Osteoblast (primary cell): ENCODE measurements at regions not wholly inside any gene's neighbourhood (a gene's known extent, or its start where the extent isn't known, plus 50 kb on each side); places are given as distances from the start of the nearest gene placed in this dataset.

Experiments
- DNase-seq: peaks from one replicate; pipeline ENCODE4 v3.0.0; 2011; ENCODE audit warnings: low spot score, mixed read lengths; ENCODE audit not compliant: insufficient read length; ENCODE audit errors: missing footprints
- H2AFZ ChIP-seq: 2 replicates; pipeline ENCODE4 v1.6.0; 2011; ENCODE audit warnings: mild to moderate bottlenecking, low read length
- H3K27ac ChIP-seq: 2 replicates; pipeline ENCODE4 v1.5.1; 2011; ENCODE audit warnings: mild to moderate bottlenecking, low read depth, low read length, moderate library complexity
- H3K27me3 ChIP-seq: 2 replicates; pipeline ENCODE4 v1.6.0; 2012; ENCODE audit warnings: mild to moderate bottlenecking, control low read depth, inconsistent platforms, low read length, moderate library complexity; ENCODE audit not compliant: insufficient read depth
- H3K36me3 ChIP-seq: 2 replicates; pipeline ENCODE4 v1.5.1; 2011; ENCODE audit warnings: mild to moderate bottlenecking, low read length, control low read depth, moderate library complexity; ENCODE audit not compliant: insufficient read depth
- H3K4me1 ChIP-seq: 2 replicates; pipeline ENCODE4 v1.5.1; 2011; ENCODE audit warnings: mild to moderate bottlenecking, low read length, control low read depth, moderate library complexity; ENCODE audit not compliant: insufficient read depth
- H3K4me2 ChIP-seq: 2 replicates; pipeline ENCODE4 v1.6.0; 2011; ENCODE audit warnings: mild to moderate bottlenecking, low read length; ENCODE audit not compliant: insufficient read depth
- H3K4me3 ChIP-seq: fragments of 200-600 bp; sonication (generic); 3 replicates; pipeline ENCODE4 v1.5.1; 2012; ENCODE audit warnings: mild to moderate bottlenecking, low read length, inconsistent platforms; ENCODE audit not compliant: insufficient read depth
- H3K79me2 ChIP-seq: 2 replicates; pipeline ENCODE4 v1.6.0; 2012; ENCODE audit warnings: mild to moderate bottlenecking, low read length, control low read depth, inconsistent platforms; ENCODE audit not compliant: insufficient read depth
- H3K9me3 ChIP-seq: 2 replicates; pipeline ENCODE4 v1.5.1; 2011; ENCODE audit warnings: low read depth, low read length, control low read depth
- H4K20me1 ChIP-seq: 2 replicates; pipeline ENCODE4 v1.6.0; 2012; ENCODE audit warnings: mild to moderate bottlenecking, low read length, control low read depth; ENCODE audit not compliant: insufficient read depth
- CTCF ChIP-seq: IDR thresholded peaks from 2 replicates; pipeline ENCODE4 v1.5.1; 2011; ENCODE audit warnings: mild to moderate bottlenecking, low read depth, low read length, moderate library complexity; ENCODE audit errors: extremely low read depth

GRCh38 chr4:71221510-71222466 lies 117.0 kb upstream of the SLC4A4 start:
- H3K79me2 ChIP-seq = peaks cover 71% of the 10 kb centered on the region

GRCh38 chr4:71222661-71223060 lies 116.2 kb upstream of the SLC4A4 start:
- H3K4me1 ChIP-seq = peaks cover 23% of the 10 kb centered on the region
- no peak for TF ChIP-seq CTCF
- no peak overlapping the region for H3K4me3 ChIP-seq
- peak; percentile 64 for DNase-seq
- H3K79me2 ChIP-seq = peaks cover 77% of the 10 kb centered on the region
- no peak overlapping the region for H2AFZ ChIP-seq
- H3K27ac ChIP-seq = peak overlapping the region; percentile 60
- no peaks in the 10 kb centered on the region for H3K9me3 ChIP-seq
- H3K27me3 ChIP-seq = no peaks in the 10 kb centered on the region
- H3K36me3 ChIP-seq = no peaks in the 10 kb centered on the region
- no peak overlapping the region for H3K4me2 ChIP-seq
- peaks cover 5% of the 10 kb centered on the region for H4K20me1 ChIP-seq

More at GRCh38 chr4:71221510-71222466, 117.0 kb upstream of the SLC4A4 start:
- peak overlapping the region; percentile 60 for H3K27ac ChIP-seq
- H3K27me3 ChIP-seq = no peaks in the 10 kb centered on the region
- peak overlapping the region; percentile 19 for H3K4me2 ChIP-seq
- peaks cover 5% of the 10 kb centered on the region for H4K20me1 ChIP-seq
- peak; percentile 71 for DNase-seq
- H3K4me1 ChIP-seq = peaks cover 27% of the 10 kb centered on the region
- H2AFZ ChIP-seq = no peak overlapping the region
- H3K4me3 ChIP-seq = no peak overlapping the region
- no peak for TF ChIP-seq CTCF
- H3K9me3 ChIP-seq = no peaks in the 10 kb centered on the region
- no peaks in the 10 kb centered on the region for H3K36me3 ChIP-seq

GRCh38 chr4:71229477-71230270 lies 109.1 kb upstream of the SLC4A4 start:
- peak overlapping the region; percentile 84 for H3K27ac ChIP-seq
- peak overlapping the region; percentile 48 for H2AFZ ChIP-seq
- no peaks in the 10 kb centered on the region for H3K27me3 ChIP-seq
- H3K4me1 ChIP-seq = peaks cover 43% of the 10 kb centered on the region
- peak overlapping the region; percentile 71 for H3K4me2 ChIP-seq
- H3K4me3 ChIP-seq = peak overlapping the region; percentile 47
- peaks cover 83% of the 10 kb centered on the region for H3K79me2 ChIP-seq
- DNase-seq = peak; percentile 76
- H4K20me1 ChIP-seq = peaks cover 5% of the 10 kb centered on the region
- H3K36me3 ChIP-seq = no peaks in the 10 kb centered on the region
- no peaks in the 10 kb centered on the region for H3K9me3 ChIP-seq
- peak; percentile 82 for TF ChIP-seq CTCF
